ENCODE measurements at regions not wholly inside any gene's neighbourhood (a gene's known extent, or its start where the extent isn't known, plus 50 kb on each side); places are given as distances from the start of the nearest gene placed in this dataset.
"Not testable (repeated sequence)": the region's sequence is repeated elsewhere in the genome, so short reads cannot be mapped to it uniquely, and the experiment has no call there.

DNA sequence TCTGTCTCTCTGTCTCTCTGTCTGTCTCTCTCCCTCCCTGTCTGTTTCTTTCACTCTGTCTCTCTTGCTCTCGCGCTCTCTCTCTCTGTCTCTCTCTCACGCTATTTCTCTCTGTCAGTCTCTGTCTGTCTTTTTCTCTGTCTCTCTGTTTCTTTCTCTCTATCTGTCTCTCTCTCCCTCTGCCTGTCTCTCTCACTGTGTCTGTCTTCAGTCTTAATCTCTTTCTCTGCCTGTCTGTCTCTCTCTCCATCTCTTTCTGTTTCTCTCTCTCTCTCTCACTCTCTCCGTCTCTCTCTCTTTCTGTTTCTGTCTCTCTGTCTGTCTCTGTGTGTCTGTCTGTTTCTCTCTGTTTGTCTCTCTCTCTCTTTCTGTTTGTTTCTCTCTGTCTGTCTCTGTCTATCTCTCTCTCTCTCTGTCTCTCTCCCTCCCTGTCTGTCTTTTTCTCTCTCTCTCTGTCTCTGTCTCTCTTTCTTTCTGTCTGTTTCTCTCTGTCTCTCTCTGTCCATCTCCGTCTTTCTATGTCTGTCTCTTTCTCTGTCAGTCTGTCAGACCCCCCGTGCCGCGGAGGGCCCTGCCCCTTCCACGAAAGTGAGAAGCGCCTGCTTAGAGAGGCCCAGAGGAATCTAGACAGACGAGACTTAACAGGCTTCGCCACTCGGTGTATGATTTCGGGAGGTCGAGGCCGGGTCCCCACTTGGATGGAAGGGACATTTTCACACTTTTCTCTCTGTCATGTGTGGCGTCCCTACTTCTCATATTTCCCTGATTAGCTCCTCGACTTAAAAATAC, 346.3 kb upstream of the DEFB115 start:
- H3K9ac ChIP-seq (ENCODE audit: low read depth in 2 of 2, low read length in 2 of 2) = no peak overlapping the region
- no peak overlapping the region for H3K27ac ChIP-seq
- TF ChIP-seq, protein P1, sequence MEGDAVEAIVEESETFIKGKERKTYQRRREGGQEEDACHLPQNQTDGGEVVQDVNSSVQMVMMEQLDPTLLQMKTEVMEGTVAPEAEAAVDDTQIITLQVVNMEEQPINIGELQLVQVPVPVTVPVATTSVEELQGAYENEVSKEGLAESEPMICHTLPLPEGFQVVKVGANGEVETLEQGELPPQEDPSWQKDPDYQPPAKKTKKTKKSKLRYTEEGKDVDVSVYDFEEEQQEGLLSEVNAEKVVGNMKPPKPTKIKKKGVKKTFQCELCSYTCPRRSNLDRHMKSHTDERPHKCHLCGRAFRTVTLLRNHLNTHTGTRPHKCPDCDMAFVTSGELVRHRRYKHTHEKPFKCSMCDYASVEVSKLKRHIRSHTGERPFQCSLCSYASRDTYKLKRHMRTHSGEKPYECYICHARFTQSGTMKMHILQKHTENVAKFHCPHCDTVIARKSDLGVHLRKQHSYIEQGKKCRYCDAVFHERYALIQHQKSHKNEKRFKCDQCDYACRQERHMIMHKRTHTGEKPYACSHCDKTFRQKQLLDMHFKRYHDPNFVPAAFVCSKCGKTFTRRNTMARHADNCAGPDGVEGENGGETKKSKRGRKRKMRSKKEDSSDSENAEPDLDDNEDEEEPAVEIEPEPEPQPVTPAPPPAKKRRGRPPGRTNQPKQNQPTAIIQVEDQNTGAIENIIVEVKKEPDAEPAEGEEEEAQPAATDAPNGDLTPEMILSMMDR (IDR thresholded peaks at IDR 0.05) = no peak
- H3K27me3 ChIP-seq = no peaks in the 10 kb centered on the region
- no peaks in the 10 kb centered on the region for H3K9me3 ChIP-seq
- intact Hi-C loops (cut with DNase I) = no loop called here
- no peaks in the 10 kb centered on the region for H3K4me1 ChIP-seq
- no peak for DNase-seq
- H3K4me3 ChIP-seq = no peak overlapping the region
- H3K36me3 ChIP-seq = no peaks in the 10 kb centered on the region

GRCh38 chr20:30911832-30912660, 345.4 kb upstream of the DEFB115 start:
- H3K4me1 ChIP-seq; H3K27ac ChIP-seq; H3K9ac ChIP-seq (ENCODE audit: low read depth in 2 of 2, low read length in 2 of 2); H3K36me3 ChIP-seq; intact Hi-C loops (cut with DNase I); H3K9me3 ChIP-seq; H3K4me3 ChIP-seq; H3K27me3 ChIP-seq; DNase-seq: not testable (repeated sequence)

- DNase-seq; intact Hi-C loops (cut with DNase I); H3K27me3 ChIP-seq; H3K9ac ChIP-seq (ENCODE audit: low read depth in 2 of 2, low read length in 2 of 2); H3K9me3 ChIP-seq; H3K4me1 ChIP-seq; H3K36me3 ChIP-seq; H3K4me3 ChIP-seq; H3K27ac ChIP-seq: not testable (repeated sequence)
These were observed 344.8 kb upstream of the DEFB115 start for GRCh38 chr20:30912661-30913026.

DNA sequence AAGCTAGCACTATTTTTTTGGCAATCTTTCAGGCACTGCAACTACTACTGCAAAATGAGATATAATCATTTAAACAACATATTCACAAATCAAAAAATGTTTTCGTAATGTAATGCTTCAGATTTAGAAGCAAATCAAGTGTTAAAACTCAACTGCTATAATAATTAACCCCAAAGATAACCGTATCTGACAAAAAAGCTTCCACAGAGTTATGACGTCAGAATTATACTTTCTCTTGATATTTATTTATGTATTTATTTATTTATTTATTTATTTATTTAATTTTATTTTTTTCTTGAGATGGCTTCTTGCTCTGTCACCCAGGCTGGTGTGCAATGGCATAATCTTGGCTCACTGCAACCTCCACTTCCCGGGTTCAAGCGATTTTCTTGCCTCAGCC, 341.1 kb upstream of the DEFB115 start:
- H3K27ac ChIP-seq; DNase-seq; H3K27me3 ChIP-seq; H3K4me3 ChIP-seq; H3K36me3 ChIP-seq; intact Hi-C loops (cut with DNase I); H3K9me3 ChIP-seq; H3K4me1 ChIP-seq; H3K9ac ChIP-seq (ENCODE audit: low read depth in 2 of 2, low read length in 2 of 2): not testable (repeated sequence)

DNA sequence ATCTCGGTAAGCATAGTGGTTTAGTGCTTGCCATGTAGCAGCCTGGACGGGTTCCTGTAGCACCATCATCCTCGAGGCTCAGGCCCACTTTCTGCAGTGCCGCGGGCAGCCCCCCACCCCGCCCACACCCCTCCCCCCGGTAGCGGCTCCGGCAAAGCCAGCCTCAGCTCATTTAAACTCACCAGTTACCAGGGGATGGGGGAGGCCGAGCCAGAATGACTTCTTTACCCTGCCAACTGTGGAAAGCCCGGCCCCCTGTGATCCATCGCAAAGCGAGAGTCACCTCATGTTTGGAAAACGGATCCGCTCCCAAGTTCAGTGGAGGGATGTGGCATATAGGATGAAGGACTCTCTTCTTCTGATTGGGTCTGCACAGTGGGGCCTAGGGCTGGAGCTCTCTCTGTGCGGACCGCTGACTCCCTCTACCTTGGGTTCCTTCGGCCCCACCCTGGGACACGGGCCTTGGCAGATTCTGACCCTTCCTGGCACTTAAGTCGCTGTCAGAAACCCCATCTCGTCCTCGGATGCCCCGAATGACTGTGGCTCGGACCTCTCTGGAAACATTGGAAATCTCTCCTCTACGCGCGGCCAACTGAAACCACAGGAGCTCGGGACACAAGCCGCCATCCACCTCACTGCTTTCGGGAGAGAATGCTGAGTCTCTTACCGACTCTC, 337.8 kb upstream of the DEFB115 start:
- no peak overlapping the region for H3K27ac ChIP-seq
- no peak for DNase-seq
- H3K4me1 ChIP-seq = no peaks in the 10 kb centered on the region
- no peaks in the 10 kb centered on the region for H3K36me3 ChIP-seq
- intact Hi-C loops (cut with DNase I) = no loop called here
- TF ChIP-seq, protein P1 (IDR thresholded peaks at IDR 0.05) = no peak
- H3K9ac ChIP-seq (ENCODE audit: low read depth in 2 of 2, low read length in 2 of 2) = no peak overlapping the region
- no peaks in the 10 kb centered on the region for H3K27me3 ChIP-seq
- no peak overlapping the region for H3K4me3 ChIP-seq
- H3K9me3 ChIP-seq = no peaks in the 10 kb centered on the region

DNA sequence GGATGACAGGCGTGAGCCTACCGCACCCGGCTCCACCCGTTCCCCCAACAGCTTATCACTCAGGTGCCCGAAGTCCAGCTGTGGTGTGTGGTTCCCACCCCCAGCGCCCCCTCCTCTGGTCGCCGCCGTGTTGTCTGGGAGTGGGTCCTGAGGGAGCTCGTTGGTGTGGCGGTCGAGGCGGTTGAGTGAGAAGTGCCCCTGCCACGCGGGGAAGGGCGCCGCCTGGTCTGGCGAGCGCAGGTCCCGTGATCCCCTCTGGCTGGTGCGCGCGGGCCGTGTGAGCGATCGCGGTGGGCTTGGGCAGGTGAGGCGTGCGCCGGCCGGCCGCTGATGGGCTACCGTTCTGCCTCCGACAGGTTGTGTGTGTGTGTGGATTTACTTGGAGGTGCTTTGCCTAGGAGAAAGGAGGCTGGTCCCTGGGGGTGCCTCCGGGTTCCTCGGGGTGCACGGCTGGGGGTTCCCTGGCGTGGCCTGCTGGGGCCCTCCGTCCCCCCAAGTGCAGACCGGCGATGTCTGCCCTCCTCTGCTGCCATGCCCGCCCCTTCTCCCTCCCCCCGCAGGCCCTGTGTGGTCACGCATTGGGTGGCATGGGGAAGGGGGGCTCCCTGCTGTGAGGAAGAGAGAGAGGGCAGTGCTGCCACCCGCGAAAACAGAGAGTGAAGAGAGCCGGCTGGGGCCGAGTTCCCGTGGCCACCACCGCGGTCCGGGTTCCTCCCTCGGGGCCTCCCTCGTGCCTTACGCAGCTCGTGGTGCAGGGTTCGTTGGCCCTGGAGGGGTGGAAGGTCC, 336.0 kb upstream of the DEFB115 start:
- DNase-seq = no peak
- H3K9me3 ChIP-seq = no peaks in the 10 kb centered on the region
- intact Hi-C loops (cut with DNase I) = no loop called here
- H3K9ac ChIP-seq (ENCODE audit: low read depth in 2 of 2, low read length in 2 of 2) = no peak overlapping the region
- no peak overlapping the region for H3K4me3 ChIP-seq
- no peaks in the 10 kb centered on the region for H3K4me1 ChIP-seq
- H3K27ac ChIP-seq = no peak overlapping the region
- TF ChIP-seq, protein P1 (IDR thresholded peaks at IDR 0.05) = no peak
- H3K36me3 ChIP-seq = no peaks in the 10 kb centered on the region
- no peaks in the 10 kb centered on the region for H3K27me3 ChIP-seq
